ENCODE measurements at regions not wholly inside any gene's neighbourhood (a gene's known extent, or its start where the extent isn't known, plus 50 kb on each side); places are given as distances from the start of the nearest gene placed in this dataset.

- TF ChIP-seq CTCF (IDR thresholded peaks at IDR 0.05) (no peak), POLR2AphosphoS5 (IDR thresholded peaks at IDR 0.05; ENCODE audit: low read depth, low read length) (no peak), REST (IDR thresholded peaks at IDR 0.05; ENCODE audit: insufficient read depth in 1 of 2, low read depth in 2 of 2, low read length in 1 of 2) (no peak), SIN3A (IDR thresholded peaks at IDR 0.05; ENCODE audit: borderline replicate concordance, insufficient read depth, low read depth, low read length) (no peak)
Observed at GRCh38 chr14:38504175-38504574, 248.3 kb upstream of the CLEC14A start.

Measured in Panc1 (cell line).